Type B pancreatic cell (in vitro differentiated cells): ENCODE measurements at regions not wholly inside any gene's neighbourhood (a gene's known extent, or its start where the extent isn't known, plus 50 kb on each side); places are given as distances from the start of the nearest gene placed in this dataset.

Experiments used
- DNase-seq: peaks from one replicate; pipeline ENCODE4 v3.0.0; 2021; ENCODE audit warnings: mixed read lengths; ENCODE audit not compliant: unreplicated experiment; ENCODE audit errors: extremely low spot score
- H3K27ac Mint-ChIP-seq: 2 replicates; pipeline ENCODE4 v1.8.0; 2021; ENCODE audit warnings: mild to moderate bottlenecking, mixed read lengths
- H3K27me3 Mint-ChIP-seq: 2 replicates; pipeline ENCODE4 v1.8.0; 2021; ENCODE audit warnings: mixed read lengths
- H3K36me3 Mint-ChIP-seq: 2 replicates; pipeline ENCODE4 v1.8.0; 2021; ENCODE audit warnings: mixed read lengths
- H3K4me1 Mint-ChIP-seq: one replicate; pipeline ENCODE4 v1.8.0; 2021; ENCODE audit warnings: mixed read lengths; ENCODE audit not compliant: unreplicated experiment
- H3K4me3 Mint-ChIP-seq: 2 replicates; pipeline ENCODE4 v1.8.0; 2021; ENCODE audit warnings: mild to moderate bottlenecking, mixed read lengths
- H3K9me3 Mint-ChIP-seq: 2 replicates; pipeline ENCODE4 v1.8.0; 2021; ENCODE audit warnings: mixed read lengths
- CTCF ChIP-seq: fragments of 200-600 bp; sonication (generic); conservative IDR thresholded peaks from 2 replicates; pipeline ENCODE4 v1.5.0; 2021; ENCODE audit warnings: antibody characterized with exemption, mild to moderate bottlenecking

GRCh38 chr11:82465481-82465880, 268.2 kb downstream of the FAM181B start:
- H3K36me3 Mint-ChIP-seq, result no peaks in the 10 kb centered on the region
- TF ChIP-seq CTCF, result no peak
- no peaks in the 10 kb centered on the region for H3K4me1 Mint-ChIP-seq
- H3K27ac Mint-ChIP-seq, result no peak overlapping the region
- H3K9me3 Mint-ChIP-seq, result no peaks in the 10 kb centered on the region
- peaks cover 11% of the 10 kb centered on the region for H3K27me3 Mint-ChIP-seq
- H3K4me3 Mint-ChIP-seq, result no peak overlapping the region
- no peak for DNase-seq

- H3K36me3 Mint-ChIP-seq, result no peaks in the 10 kb centered on the region
- peaks cover 11% of the 10 kb centered on the region for H3K27me3 Mint-ChIP-seq
- no peaks in the 10 kb centered on the region for H3K4me1 Mint-ChIP-seq
- no peak overlapping the region for H3K4me3 Mint-ChIP-seq
- no peak overlapping the region for H3K27ac Mint-ChIP-seq
- H3K9me3 Mint-ChIP-seq, result no peaks in the 10 kb centered on the region
- DNase-seq, result no peak
- TF ChIP-seq CTCF, result no peak
These were observed 270.9 kb downstream of the FAM181B start for GRCh38 chr11:82462608-82463242.

GRCh38 chr11:82458761-82459160, 274.9 kb downstream of the FAM181B start:
- Mint-ChIP-seq H3K36me3 (no peaks in the 10 kb centered on the region), H3K27ac (no peak overlapping the region), H3K4me1 (no peaks in the 10 kb centered on the region), H3K9me3 (no peaks in the 10 kb centered on the region), H3K27me3 (peaks cover 11% of the 10 kb centered on the region), H3K4me3 (no peak overlapping the region)
- TF ChIP-seq CTCF, result no peak
- DNase-seq, result no peak

GRCh38 chr11:82458147-82458546, 275.5 kb downstream of the FAM181B start:
- Mint-ChIP-seq H3K4me3 (no peak overlapping the region), H3K27ac (no peak overlapping the region), H3K9me3 (no peaks in the 10 kb centered on the region), H3K4me1 (no peaks in the 10 kb centered on the region), H3K36me3 (no peaks in the 10 kb centered on the region), H3K27me3 (peaks cover 8% of the 10 kb centered on the region)
- TF ChIP-seq CTCF, result no peak
- DNase-seq, result no peak

- Mint-ChIP-seq H3K9me3 (no peaks in the 10 kb centered on the region), H3K27me3 (peaks cover 4% of the 10 kb centered on the region), H3K4me3 (no peak overlapping the region), H3K36me3 (no peaks in the 10 kb centered on the region), H3K27ac (no peak overlapping the region), H3K4me1 (no peaks in the 10 kb centered on the region)
- TF ChIP-seq CTCF, result no peak
- no peak for DNase-seq
These were observed 282.7 kb downstream of the FAM181B start for GRCh38 chr11:82450996-82451395.

- H3K9me3 Mint-ChIP-seq, result no peaks in the 10 kb centered on the region
- H3K27ac Mint-ChIP-seq, result no peak overlapping the region
- no peaks in the 10 kb centered on the region for H3K4me1 Mint-ChIP-seq
- no peaks in the 10 kb centered on the region for H3K36me3 Mint-ChIP-seq
- H3K27me3 Mint-ChIP-seq, result no peaks in the 10 kb centered on the region
- no peak overlapping the region for H3K4me3 Mint-ChIP-seq
- TF ChIP-seq CTCF, result no peak
- no peak for DNase-seq
These were observed 327.1 kb downstream of the FAM181B start for GRCh38 chr11:82406611-82407010.
